ENCODE measurements at regions not wholly inside any gene's neighbourhood (a gene's known extent, or its start where the extent isn't known, plus 50 kb on each side); places are given as distances from the start of the nearest gene placed in this dataset.
A peak's percentile ranks its signal among the peaks of the same experiment; 100 is the strongest.
"Not testable (repeated sequence)": the region's sequence is repeated elsewhere in the genome, so short reads cannot be mapped to it uniquely, and the experiment has no call there.

DNA sequence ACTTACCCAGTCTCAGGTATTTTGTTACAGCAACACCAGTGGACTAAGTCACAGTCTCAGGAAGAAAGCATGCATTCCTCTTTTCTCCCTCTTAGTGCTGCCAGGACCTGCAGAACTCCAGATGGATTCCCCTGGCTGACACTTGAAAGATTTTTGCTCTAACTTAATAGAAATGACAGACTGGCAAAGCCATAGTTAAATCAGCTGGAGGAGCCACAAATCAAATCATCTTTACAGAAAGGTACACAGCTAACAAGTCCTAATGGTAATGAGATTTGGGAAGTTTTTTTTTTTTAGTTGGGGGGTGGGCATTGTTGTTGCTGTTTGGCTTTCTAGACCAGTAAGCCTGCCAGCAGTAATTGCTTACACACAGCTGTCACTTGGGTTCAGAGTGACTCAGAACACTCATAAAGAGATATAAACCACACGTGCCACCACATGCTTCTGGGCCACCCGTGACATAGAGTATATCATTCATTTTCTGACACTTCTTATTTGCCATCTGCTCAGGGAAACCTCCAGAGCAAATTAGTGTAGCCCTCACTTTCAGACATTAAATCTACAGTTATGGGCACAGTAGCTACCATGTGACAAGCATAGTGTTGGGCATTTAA lies 72.4 kb downstream of the FH start:
- DNase-seq: no peak

DNA sequence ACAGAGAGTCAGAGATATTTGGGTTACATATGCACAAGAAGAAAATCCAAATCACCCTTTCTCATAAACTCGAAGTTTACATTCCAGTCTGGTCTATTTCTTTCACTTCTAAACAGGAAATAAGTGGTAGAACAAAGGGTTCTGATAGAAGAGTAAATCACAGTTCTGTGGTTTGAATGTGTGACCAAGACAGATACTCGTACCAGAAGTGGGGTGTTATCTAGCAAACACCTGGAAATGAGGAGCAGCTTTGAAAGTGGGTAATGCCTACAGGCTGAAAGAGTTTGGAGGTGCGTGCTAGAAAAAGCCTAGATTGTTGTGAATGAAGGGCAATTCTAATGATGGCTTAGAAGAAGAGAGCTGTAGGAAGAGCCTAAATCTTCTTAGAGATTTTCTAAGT lies 74.7 kb downstream of the FH start:
- DNase-seq: no peak

DNA sequence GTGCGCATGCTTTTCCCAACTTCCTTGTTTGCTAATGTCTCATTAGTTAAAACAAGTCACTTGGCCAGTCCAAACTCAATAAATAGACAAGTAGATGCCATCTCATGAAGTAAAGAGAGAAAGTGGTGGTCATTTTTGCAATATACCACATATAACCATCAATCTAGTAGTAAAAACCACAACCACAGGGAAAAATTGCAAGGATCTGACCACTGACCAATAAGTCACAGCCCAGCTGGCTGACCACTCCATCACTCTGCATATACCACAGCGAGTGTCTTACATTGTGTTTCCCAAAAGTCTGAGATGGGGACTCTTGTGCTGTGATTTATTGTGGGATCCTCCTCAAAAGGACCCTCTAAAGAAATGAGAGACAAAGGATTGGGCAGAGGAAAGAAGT lies 76.0 kb downstream of the FH start:
- no peak for DNase-seq

DNA sequence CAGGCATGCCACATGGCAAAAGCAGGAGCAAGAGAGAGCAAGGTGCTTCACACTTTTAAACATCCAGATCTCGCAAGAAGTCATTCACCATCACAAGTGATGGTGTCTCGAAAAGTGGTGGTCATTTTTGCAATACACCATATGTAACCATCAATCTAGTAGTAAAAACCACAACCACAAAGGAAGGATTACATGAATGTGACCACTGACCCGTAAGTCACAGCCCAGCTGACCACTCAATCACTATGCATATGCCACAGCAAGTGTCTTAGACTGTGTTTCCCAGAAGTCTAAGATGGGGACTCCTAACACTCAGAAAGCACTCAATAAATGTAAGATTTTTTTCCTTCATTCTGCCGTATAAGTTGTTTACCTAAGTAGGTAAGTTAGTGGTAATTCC lies 76.9 kb downstream of the FH start:
- no peak for DNase-seq

DNA sequence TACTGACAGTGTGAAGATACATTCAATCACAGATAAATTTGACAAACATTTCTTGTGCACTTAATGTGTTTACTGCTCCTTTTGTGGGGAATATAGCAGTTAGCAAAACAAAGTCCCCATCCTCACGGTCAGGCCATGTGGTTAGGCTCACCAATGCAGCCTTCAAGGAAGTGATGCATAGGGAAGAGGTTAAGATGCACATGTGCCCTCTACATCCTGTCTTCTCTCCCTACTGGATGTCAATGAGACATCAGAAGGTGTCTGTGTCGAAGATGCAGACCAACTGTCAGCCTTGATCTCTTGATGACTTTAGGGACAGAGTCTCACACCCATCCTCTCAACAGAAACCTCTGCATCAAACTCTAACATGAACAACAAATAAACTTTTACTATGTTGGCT lies 78.7 kb downstream of the FH start:
- DNase-seq: no peak

DNA sequence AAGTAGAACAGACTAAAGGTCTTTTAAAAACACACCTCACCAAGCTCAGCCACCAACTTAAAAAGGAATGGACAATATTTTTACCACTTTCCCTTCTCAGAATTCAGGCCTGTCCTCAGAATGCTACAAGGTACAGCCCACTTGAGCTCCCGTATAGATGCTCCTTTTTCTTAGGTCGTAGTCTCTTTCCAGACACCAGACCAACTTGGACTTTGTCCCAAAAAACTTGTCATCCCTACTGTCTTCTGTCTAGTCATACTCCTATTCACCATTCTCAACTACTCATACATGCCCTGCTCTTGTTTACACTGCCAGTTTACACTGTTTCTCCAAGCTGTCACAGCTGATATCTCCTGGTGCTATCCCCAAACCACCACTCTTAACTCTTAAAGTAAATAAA lies 80.9 kb downstream of the FH start:
- not testable (repeated sequence) for DNase-seq

DNA sequence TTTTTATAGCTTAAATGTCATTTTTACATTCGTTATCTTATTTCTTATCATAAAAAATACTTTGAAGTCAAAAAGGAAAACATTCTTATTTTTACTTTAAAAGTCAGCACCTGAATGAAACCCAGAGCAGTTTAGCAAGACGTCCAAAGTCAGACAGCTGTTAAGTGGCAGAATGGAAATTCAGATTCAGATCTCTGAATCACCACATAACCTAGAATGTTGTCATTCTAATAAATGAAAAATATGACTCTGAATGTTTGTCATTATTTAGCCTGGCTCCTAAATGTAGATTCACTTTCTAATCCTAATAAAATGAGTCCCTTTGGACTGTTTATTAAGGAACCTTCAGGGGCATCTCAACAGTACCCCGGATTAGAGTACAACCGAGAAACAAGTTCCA lies 75.2 kb upstream of the RGS7 start:
- no peak for DNase-seq

DNA sequence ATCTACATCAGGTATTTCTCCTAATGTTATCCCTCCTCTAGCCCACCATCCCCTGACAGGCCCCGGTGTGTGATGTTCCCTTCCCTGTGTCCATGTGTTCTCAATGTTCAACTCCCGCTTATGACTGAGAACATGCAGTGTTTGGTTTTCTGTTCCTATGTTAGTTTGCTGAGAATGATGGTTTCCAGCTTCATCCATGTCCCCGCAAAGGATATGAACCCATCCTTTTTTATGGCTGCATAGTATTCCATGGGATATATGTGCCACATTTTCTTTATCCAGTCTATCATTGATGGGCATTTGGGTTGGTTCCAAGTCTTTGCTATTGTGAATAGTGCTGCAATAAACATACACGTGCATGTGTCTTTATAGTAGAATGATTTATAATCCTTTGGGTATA lies 68.1 kb upstream of the RGS7 start:
- DNase-seq: not testable (repeated sequence)

DNA sequence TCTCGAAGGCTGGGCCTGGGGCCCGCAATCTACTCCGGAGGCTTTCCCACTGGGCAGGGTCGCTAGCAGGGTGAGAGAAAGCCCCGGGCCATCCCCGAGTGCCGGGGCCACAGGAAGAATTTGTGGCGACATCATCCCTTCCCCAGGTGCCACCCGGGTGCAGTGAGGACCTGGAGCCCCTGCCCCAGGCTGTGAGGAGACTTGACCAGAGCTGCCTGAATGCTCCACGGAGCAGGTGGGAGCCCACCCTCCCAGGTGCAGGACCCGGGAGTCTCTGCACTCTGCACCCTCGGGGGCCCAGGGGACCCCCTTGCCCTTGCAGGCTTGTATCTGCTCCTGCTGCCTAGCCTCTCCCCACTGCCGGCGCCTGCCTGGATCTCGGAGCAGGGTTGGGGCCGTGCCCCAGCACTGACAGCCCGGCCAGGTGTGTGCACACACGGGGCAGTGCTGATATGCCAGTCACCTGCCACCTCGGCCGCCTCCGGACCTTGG lies 67.5 kb upstream of the RGS7 start:
- no peak for DNase-seq

DNA sequence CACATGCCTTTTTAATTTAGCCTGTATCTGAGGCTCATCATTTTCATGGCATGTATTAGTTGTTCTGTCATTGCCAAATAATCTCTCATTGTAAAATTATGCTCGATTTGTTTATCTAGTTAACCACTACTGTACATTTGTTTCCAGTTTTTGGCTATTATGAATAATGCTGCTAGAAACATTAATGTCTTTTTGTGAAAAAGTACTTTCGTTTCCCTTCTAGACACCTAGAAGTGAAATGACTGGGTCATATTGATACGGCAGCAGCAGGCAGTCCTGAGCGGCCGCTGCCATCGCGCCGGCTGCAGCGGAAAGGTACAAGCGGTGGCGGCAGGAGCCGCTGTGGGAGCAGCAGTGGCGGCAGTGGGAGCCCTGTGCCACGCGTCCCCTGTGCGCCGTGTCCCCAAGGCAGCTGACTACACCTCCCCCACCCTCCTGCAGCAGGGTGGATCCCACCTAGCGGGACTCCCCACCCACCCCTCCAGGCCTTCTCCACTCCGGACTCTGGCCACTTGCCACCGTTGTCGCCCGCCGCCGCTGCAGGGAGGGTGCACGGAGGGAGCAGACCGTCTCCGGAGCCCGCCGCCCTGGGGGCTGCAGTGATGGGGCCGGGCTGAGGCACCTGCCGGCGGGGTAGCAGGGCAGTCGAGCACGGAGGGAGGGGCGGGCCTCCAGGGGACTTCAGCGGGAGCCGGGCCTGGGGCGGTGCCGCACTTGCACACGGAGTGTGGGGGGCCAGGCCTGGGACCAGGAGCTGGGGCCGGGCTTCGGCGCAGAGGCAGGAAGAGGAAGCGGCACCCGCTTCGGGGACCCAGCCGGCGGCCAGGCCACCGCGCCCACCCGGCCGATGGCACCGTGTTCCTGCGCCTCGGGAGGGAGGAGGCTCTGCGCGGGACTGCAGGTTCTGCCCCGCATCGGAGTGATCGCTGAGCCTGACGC lies 66.8 kb upstream of the RGS7 start:
- DNase-seq: peak; percentile 69

DNA sequence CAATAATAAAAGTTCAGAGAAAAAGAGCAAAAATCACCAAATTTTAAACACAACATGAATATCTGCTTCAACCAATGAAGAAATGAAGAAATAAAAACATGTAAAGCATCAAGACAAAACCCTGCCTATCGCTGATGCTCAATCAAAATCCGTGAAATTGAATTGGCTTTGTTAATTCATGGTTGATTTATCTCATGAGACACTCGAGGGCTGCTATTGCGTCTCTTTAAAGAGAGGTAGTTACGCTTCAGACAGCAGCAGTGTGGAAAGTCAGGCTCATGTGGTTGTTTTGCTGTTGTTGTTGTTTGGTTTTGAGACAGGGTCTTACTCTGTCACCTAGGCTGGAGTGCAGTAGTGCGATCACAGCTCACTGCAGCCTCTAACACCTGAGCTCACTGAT lies 65.5 kb upstream of the RGS7 start:
- no peak for DNase-seq

DNA sequence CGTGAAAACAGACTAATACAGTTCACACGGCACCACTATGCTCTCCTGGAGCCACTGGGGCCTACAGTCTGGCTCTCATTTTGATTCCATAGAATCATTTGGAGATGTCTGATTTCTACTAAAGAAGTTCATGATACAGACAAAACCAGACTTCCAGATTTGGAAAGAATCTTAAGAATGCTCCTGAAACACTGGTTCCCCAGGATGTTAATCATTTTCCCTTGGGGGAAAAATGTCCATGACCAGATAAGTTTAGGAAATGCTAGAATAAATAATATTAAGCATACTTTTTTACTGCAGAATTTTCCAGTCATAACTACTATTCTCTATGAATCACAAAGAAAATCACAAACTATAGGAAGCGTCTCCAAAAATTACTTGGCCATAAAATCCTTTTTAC lies 63.0 kb upstream of the RGS7 start:
- no peak for DNase-seq

DNA sequence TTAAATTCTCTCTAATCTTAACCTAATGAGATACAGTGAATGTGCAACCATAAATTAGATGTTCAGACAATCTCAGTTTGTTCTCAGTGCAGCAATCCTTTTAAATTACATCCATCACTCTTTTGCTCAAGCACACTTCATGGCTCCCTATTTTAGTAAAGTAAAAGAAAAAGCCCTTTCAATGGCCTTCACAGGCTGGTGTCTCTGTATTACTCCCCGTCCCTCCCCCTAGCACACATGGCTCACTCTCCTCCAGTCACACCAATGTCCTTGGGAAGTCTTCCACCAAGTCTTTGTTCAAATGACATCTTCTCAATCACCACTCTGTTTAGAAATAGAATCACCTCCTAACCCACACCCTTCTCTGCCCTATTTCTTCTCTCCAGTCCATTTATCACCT lies 60.3 kb upstream of the RGS7 start:
- no peak for DNase-seq

DNA sequence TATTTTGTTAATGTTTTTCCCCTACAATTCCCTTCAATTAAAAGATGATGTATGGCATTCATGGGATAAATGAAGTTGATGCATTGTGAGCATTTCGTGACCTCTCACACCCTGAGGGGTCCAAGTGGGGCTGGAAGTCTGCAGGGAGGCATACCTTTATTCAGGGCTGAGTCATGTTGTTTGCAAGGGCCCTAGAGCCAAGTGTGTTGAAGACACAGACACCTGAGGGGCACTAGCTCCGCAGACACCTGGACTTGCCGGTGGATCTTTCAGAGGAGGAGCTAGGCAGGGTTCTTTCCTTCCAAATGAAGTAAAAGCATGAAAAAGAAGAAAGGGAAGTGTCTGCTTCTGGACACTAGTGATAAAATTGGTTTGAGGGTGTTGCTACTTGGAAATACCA lies 57.0 kb upstream of the RGS7 start:
- DNase-seq: no peak

DNA sequence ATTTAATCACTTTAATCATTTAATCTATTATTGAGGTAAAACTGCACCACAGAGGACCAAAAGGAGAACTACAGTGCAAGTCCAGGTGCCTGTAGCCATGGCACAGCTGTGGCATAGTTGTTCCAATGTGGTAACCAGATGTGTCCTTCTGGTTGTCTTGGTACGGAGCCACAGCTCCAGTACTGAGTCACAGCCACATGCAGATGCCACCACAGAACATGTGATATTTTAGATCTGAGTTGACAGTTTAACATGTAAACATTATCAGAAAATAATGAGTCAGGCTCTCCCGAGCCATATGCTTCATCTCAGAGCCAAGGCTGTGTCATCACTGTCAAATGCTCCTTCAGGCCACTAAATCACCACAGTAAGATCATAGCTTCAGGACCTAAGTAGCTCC lies 56.4 kb upstream of the RGS7 start:
- DNase-seq: no peak

DNA sequence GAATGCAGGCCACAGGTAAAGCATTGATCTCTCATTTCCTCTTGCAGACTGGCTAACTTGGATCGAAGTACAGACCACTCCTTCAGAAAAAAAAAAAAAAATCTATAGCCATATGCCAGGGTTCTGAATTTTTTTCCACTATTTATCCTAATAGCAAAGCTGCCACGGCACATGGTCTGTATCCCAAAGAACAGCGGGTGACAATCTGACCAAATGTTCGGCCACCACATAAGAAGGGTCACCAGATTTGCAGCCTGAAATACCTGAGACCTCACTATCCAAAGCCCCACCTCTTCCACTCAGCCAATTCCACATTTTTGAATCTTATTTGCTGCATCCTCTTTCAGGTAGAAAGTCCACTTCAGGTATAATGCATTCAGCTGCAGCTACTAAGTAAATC lies 55.6 kb upstream of the RGS7 start:
- DNase-seq: no peak

DNA sequence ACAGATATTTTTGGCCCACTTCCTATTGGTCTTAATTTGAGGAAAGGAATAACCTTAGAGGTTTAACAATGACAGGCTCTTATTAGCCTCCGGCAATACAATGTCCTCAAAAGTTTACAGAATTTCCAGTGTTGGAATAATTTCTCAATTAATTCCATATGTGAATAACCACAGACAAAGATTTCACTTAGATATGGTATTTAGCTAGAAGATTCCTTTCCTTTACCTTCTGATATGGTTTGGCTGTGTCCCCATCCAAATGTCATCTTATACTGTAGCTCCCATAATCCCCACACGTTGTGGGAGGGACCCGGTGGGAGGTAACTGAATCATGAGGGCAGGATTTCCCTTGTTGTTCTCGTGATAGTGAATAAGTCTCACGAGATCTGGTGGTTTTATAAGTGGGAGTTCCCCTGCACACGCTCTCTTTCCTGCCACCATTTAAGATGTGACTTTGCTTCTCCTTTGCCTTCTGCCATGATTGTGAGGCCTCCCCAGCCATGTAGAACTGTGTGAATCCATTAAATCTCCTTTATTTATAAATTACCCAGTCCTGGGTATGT lies 54.9 kb upstream of the RGS7 start:
- DNase-seq: no peak

DNA sequence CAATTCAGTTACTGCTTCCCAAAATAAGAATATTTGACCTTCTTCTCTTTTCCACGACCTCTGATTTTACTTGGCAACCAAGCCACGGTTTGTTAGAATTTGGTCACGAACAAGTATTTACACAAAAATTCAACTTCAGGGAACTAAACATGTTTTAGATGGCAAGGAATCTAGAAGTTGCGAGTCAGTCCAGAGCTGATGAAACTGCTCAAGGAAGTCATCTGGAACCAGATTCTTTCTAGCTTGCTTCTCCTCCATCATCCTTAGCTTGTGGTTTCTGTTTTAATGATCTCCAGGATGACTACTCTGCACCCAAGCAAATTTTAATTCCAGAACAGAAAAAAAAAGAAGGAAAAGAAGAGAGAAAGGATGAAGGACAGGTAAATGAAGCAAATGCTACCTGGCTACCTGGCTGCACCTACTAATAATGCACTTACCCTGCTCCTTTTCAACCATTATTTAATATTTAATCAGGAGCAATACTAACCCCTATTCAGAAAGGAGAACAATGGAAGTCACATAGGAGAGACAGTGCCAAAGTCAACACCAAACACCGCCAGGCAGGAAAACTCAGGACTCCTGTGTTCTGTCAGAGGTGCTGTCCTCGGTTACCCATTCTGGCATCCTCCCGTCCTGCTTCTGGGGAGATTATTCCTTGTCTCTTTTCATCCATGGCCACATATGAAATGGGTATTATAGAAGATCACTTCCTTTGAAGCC lies 54.2 kb upstream of the RGS7 start:
- DNase-seq: peak; percentile 56

DNA sequence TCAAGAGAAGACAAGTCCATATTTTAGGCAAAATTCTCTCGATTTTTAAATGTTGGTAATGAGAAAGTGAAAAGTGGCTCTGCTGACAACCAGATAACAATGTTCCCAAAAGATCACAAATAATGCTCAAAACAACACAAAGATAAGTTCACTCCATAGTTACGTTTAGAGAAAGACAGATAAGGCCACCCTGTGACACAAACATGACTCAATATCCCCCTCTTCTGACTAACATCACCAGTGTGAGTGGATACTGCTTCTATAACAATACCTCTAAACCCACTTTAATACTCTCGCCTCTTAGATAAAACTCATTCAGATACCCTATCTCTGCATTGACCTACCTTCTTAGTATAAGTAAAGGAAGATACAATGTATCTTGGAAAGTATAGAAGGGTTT lies 51.2 kb upstream of the RGS7 start:
- DNase-seq: no peak

All from NCI-H774 (cell line).